Calu3 (cell line): ENCODE measurements at regions not wholly inside any gene's neighbourhood (a gene's known extent, or its start where the extent isn't known, plus 50 kb on each side); places are given as distances from the start of the nearest gene placed in this dataset.

Source experiments
- BruUV-seq: library from RNA; stranded (reverse); fragments of 400-500 nt; replicated peaks from 2 replicates; lab custom pipeline; 2021; lab: Mats Ljungman, UMichigan
- CTCF ChIA-PET: fragments of 300-600 bp; sonication (Branson Sonifier 250); formaldehyde crosslinking; loops from one replicate; lab custom pipeline; 2022; ENCODE audit warnings: antibody characterized with exemption; lab: Charles Lee
- DNase-seq: peaks from one replicate; pipeline ENCODE4 v3.0.0; 2022
- H3K27ac Mint-ChIP-seq: one replicate; pipeline ENCODE4 v1.8.0; 2022; ENCODE audit warnings: mixed read lengths; ENCODE audit not compliant: unreplicated experiment
- H3K27me3 Mint-ChIP-seq: one replicate; pipeline ENCODE4 v1.8.0; 2022; ENCODE audit warnings: mixed read lengths; ENCODE audit not compliant: unreplicated experiment
- H3K36me3 Mint-ChIP-seq: one replicate; pipeline ENCODE4 v1.8.0; 2022; ENCODE audit warnings: mild to moderate bottlenecking, moderate library complexity, mixed read lengths; ENCODE audit not compliant: insufficient read depth, unreplicated experiment
- H3K4me1 Mint-ChIP-seq: one replicate; pipeline ENCODE4 v1.8.0; 2022; ENCODE audit warnings: mild to moderate bottlenecking, low read depth, mixed read lengths; ENCODE audit not compliant: unreplicated experiment
- H3K4me3 Mint-ChIP-seq: one replicate; pipeline ENCODE4 v1.8.0; 2022; ENCODE audit warnings: mild to moderate bottlenecking, low read depth, moderate library complexity, mixed read lengths; ENCODE audit not compliant: unreplicated experiment
- H3K9me3 Mint-ChIP-seq: one replicate; pipeline ENCODE4 v1.8.0; 2022; ENCODE audit warnings: low read depth, mixed read lengths; ENCODE audit not compliant: unreplicated experiment
- CTCF ChIP-seq: fragments of 200-600 bp; IDR thresholded peaks from one replicate; pipeline ENCODE4 v1.8.0; 2022; ENCODE audit warnings: antibody characterized with exemption; ENCODE audit not compliant: unreplicated experiment
- intact Hi-C: fragments of 100-400 bp; cut with micrococcal nuclease; formaldehyde crosslinking; loops from one replicate; pipeline ENCODE4 v1.10.0; 2022; ENCODE audit not compliant: unreplicated experiment

- no peak for TF ChIP-seq CTCF
- intact Hi-C loops, result loop anchor here (10.0 kb wide), 1 partner anchor 470 kb away; no protein-coding TSS in a partner anchor
- Mint-ChIP-seq H3K36me3 (no peaks in the 10 kb centered on the region), H3K4me1 (no peaks in the 10 kb centered on the region), H3K27me3 (peaks cover 33% of the 10 kb centered on the region), H3K4me3 (no peak overlapping the region), H3K27ac (no peak overlapping the region), H3K9me3 (peaks cover 7% of the 10 kb centered on the region)
- no peak for DNase-seq
- CTCF ChIA-PET, result no interaction called here
- no TSS peak for BruUV-seq
Observed at GRCh38 chr20:52744441-52744840, 227.7 kb upstream of the TSHZ2 start.

GRCh38 chr20:52738081-52738480, 234.1 kb upstream of the TSHZ2 start:
- BruUV-seq, result no TSS peak
- no peak overlapping the region for H3K4me3 Mint-ChIP-seq
- peaks cover 7% of the 10 kb centered on the region for H3K9me3 Mint-ChIP-seq
- intact Hi-C loops, result no loop called here
- H3K27me3 Mint-ChIP-seq, result peaks cover 49% of the 10 kb centered on the region
- CTCF ChIA-PET, result no interaction called here
- H3K36me3 Mint-ChIP-seq, result no peaks in the 10 kb centered on the region
- DNase-seq, result no peak
- H3K4me1 Mint-ChIP-seq, result no peaks in the 10 kb centered on the region
- no peak overlapping the region for H3K27ac Mint-ChIP-seq
- no peak for TF ChIP-seq CTCF

- no TSS peak for BruUV-seq
- intact Hi-C loops, result no loop called here
- TF ChIP-seq CTCF, result no peak
- CTCF ChIA-PET, result no interaction called here
- H3K9me3 Mint-ChIP-seq, result peaks cover 10% of the 10 kb centered on the region
- H3K27ac Mint-ChIP-seq, result no peak overlapping the region
- H3K4me3 Mint-ChIP-seq, result no peak overlapping the region
- H3K4me1 Mint-ChIP-seq, result no peaks in the 10 kb centered on the region
- no peaks in the 10 kb centered on the region for H3K36me3 Mint-ChIP-seq
- H3K27me3 Mint-ChIP-seq, result peaks cover 44% of the 10 kb centered on the region
- DNase-seq, result no peak
Observed at GRCh38 chr20:52736507-52736906, 235.7 kb upstream of the TSHZ2 start.

GRCh38 chr20:52731093-52731492, 241.1 kb upstream of the TSHZ2 start:
- H3K9me3 Mint-ChIP-seq, result peaks cover 10% of the 10 kb centered on the region
- BruUV-seq, result no TSS peak
- H3K36me3 Mint-ChIP-seq, result no peaks in the 10 kb centered on the region
- TF ChIP-seq CTCF, result no peak
- no peak overlapping the region for H3K27ac Mint-ChIP-seq
- no peaks in the 10 kb centered on the region for H3K27me3 Mint-ChIP-seq
- CTCF ChIA-PET, result no interaction called here
- intact Hi-C loops, result no loop called here
- DNase-seq, result no peak
- H3K4me3 Mint-ChIP-seq, result no peak overlapping the region
- H3K4me1 Mint-ChIP-seq, result no peaks in the 10 kb centered on the region
